ENCODE measurements at regions not wholly inside any gene's neighbourhood (a gene's known extent, or its start where the extent isn't known, plus 50 kb on each side); places are given as distances from the start of the nearest gene placed in this dataset.

GRCh38 chr2:150192701-150193100, 294.8 kb downstream of the RND3 start:
- TF ChIP-seq EP300 (IDR thresholded peaks at IDR 0.05) (no peak), POLR2A (IDR thresholded peaks at IDR 0.05) (no peak), CTCF (IDR thresholded peaks at IDR 0.05) (no peak)
- no peak overlapping the region for H3K27ac ChIP-seq

GRCh38 chr2:150191349-150191748, 296.1 kb downstream of the RND3 start:
- TF ChIP-seq CTCF (IDR thresholded peaks at IDR 0.05) (no peak), EP300 (IDR thresholded peaks at IDR 0.05) (no peak), POLR2A (IDR thresholded peaks at IDR 0.05) (no peak)
- no peak for DNase-seq
- no peak overlapping the region for H3K4me3 ChIP-seq
- no peak overlapping the region for H3K27ac ChIP-seq
- H3K36me3 ChIP-seq = no peaks in the 10 kb centered on the region
- WGBS, 3 donors = 51 to 69% (median 64%) methylated on average over 4 of the region's 4 CpGs
- no peaks in the 10 kb centered on the region for H3K4me1 ChIP-seq (ENCODE audit: insufficient read depth)
- no peaks in the 10 kb centered on the region for H3K27me3 ChIP-seq
- intact Hi-C loops (cut with DNase I) = no loop called here
- H3K9me3 ChIP-seq = no peaks in the 10 kb centered on the region

More at GRCh38 chr2:150192701-150193100, 294.8 kb downstream of the RND3 start:
- no peaks in the 10 kb centered on the region for H3K36me3 ChIP-seq
- no peaks in the 10 kb centered on the region for H3K4me1 ChIP-seq (ENCODE audit: insufficient read depth)
- DNase-seq = no peak
- no peaks in the 10 kb centered on the region for H3K27me3 ChIP-seq
- intact Hi-C loops (cut with DNase I) = no loop called here
- 96 to 99% (median 98%) methylated on average over 6 of the region's 6 CpGs for WGBS, 3 donors
- H3K4me3 ChIP-seq = no peak overlapping the region
- H3K9me3 ChIP-seq = no peaks in the 10 kb centered on the region

- 94 to 100% (median 95%) methylated on average over 1 of the region's 1 CpG for WGBS, 3 donors
- Histone ChIP-seq H3K4me3 (no peak overlapping the region), H3K27me3 (no peaks in the 10 kb centered on the region), H3K9me3 (no peaks in the 10 kb centered on the region), H3K4me1 (ENCODE audit: insufficient read depth) (no peaks in the 10 kb centered on the region), H3K36me3 (no peaks in the 10 kb centered on the region), H3K27ac (no peak overlapping the region)
- no peak for DNase-seq
- intact Hi-C loops (cut with DNase I) = no loop called here
- TF ChIP-seq EP300 (IDR thresholded peaks at IDR 0.05) = no peak
- no peak for TF ChIP-seq CTCF (IDR thresholded peaks at IDR 0.05)
- TF ChIP-seq POLR2A (IDR thresholded peaks at IDR 0.05) = no peak
Observed at GRCh38 chr2:150190546-150190945, 296.9 kb downstream of the RND3 start.

- Histone ChIP-seq H3K4me1 (ENCODE audit: insufficient read depth) (no peaks in the 10 kb centered on the region), H3K27ac (no peak overlapping the region), H3K27me3 (no peaks in the 10 kb centered on the region), H3K9me3 (no peaks in the 10 kb centered on the region), H3K36me3 (no peaks in the 10 kb centered on the region), H3K4me3 (no peak overlapping the region)
- 67 to 88% (median 72%) methylated on average over 2 of the region's 2 CpGs for WGBS, 3 donors
- no peak for DNase-seq
- TF ChIP-seq EP300 (IDR thresholded peaks at IDR 0.05) (no peak), CTCF (IDR thresholded peaks at IDR 0.05) (no peak), POLR2A (IDR thresholded peaks at IDR 0.05) (no peak)
- intact Hi-C loops (cut with DNase I) = no loop called here
Observed at GRCh38 chr2:150188800-150189199, 298.7 kb downstream of the RND3 start.

GRCh38 chr2:150188177-150188576, 299.3 kb downstream of the RND3 start:
- no peak overlapping the region for H3K27ac ChIP-seq
- no peaks in the 10 kb centered on the region for H3K36me3 ChIP-seq
- WGBS, 3 donors = 20 to 32% (median 31%) methylated on average over 4 of the region's 4 CpGs
- DNase-seq = no peak
- no peaks in the 10 kb centered on the region for H3K9me3 ChIP-seq
- H3K4me1 ChIP-seq (ENCODE audit: insufficient read depth) = no peaks in the 10 kb centered on the region
- no peaks in the 10 kb centered on the region for H3K27me3 ChIP-seq
- TF ChIP-seq POLR2A (IDR thresholded peaks at IDR 0.05) = no peak
- TF ChIP-seq EP300 (IDR thresholded peaks at IDR 0.05) = no peak
- no peak for TF ChIP-seq CTCF (IDR thresholded peaks at IDR 0.05)
- intact Hi-C loops (cut with DNase I) = no loop called here
- no peak overlapping the region for H3K4me3 ChIP-seq
